ENCODE measurements at regions not wholly inside any gene's neighbourhood (a gene's known extent, or its start where the extent isn't known, plus 50 kb on each side); places are given as distances from the start of the nearest gene placed in this dataset.

- intact Hi-C loops (cut with DNase I) = no loop called here
- ATAC-seq (ENCODE audit: poor library complexity) (no peak), DNase-seq (no peak)
These were observed 72.2 kb upstream of the WNT11 start for GRCh38 chr11:76278526-76278925.

DNA sequence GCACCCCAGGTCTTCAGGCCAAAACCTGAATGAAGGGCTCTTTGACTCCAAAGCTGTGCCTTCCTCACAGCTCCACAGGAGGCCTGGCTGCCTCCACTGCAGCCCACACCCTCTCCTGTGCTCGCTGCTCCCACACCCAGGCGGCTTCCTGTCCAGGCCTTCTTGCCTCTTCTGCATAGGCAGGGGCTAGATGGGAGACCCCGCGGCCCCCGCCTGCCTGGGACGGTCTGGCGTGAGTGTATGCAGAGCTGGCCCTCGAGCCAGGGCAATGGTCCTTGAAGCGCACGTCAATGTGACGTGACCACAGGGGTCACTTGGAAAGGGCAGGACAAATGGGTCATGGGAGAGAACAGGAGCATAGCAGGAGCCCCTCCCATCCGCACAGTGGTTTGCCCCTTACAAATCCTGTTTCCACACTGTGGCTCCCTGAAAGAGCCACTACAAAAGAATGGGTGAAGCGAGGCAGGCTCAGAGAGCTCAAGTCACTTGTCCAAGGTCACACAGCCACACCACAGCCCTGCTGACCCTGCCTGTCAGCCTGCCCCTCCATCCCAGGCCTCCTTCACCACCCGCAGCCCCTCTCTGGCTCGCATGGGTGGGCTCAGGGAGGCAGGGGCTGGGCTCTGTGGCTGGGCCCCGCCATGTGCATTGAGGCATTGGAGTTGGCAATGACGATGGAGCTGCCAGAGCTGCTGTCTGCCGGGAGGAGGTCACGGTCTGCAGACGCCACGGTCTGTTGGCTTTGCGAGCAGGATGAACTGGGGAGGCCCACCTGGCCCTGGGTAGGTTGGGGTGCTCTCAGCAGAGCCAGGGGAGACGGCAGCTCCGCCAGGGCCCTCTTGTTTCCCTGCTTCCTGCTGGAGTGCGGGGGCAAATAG lies 71.2 kb upstream of the WNT11 start:
- intact Hi-C loops (cut with DNase I) = no loop called here
- no peak for ATAC-seq (ENCODE audit: poor library complexity)
- no peak for DNase-seq

DNA sequence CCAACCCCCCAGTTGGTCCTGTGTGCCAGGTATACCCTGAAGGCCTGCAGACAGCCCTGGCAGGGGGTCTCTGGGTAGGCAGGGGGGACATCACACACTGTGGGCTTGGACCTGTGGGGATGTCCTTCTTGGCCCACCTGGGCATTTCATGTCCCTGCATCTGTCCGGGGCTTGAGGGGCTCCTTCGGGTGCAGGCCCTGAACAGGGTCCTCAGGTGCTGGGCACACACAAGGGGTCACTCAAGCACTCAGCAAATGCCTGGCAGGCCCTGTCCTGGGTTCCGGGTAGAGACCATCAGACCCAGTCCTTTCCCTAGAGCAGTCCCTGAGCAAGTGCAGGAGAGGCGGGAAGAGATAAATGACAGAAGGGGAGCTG lies 70.5 kb upstream of the WNT11 start:
- DNase-seq (no peak), ATAC-seq (ENCODE audit: poor library complexity) (no peak)
- intact Hi-C loops (cut with DNase I) = no loop called here

- no peak for ATAC-seq (ENCODE audit: poor library complexity)
- intact Hi-C loops (cut with DNase I) = no loop called here
- DNase-seq = no peak
These were observed 69.9 kb upstream of the WNT11 start for GRCh38 chr11:76276046-76276780.

DNA sequence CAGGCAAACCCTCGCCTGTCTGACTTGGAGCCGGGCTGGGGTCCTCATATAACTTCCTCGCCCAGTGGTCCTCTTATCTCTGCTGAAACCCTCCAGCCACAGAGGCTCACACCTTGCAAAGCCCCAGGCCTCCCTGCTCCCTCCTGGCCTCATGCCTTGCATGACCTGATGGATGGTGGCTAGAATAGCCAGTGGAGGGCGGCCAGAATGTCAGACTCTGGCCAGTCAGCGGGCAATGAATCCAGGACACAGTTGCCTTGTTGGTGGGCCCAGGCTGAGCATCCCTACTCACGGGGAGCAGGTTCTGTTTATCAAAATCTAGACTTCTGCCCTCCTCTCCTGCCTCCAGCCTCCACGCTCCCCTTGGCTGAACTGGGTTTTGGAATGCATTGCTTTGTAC lies 69.1 kb upstream of the WNT11 start:
- ATAC-seq (ENCODE audit: poor library complexity) = no peak
- DNase-seq = no peak
- intact Hi-C loops (cut with DNase I) = no loop called here

GRCh38 chr11:76271068-76271467 lies 64.8 kb upstream of the WNT11 start:
- ATAC-seq (ENCODE audit: poor library complexity) (no peak), DNase-seq (no peak)
- intact Hi-C loops (cut with DNase I) = no loop called here

GRCh38 chr11:76270389-76270788 lies 64.1 kb upstream of the WNT11 start:
- DNase-seq (no peak), ATAC-seq (ENCODE audit: poor library complexity) (peak; percentile 74)

GRCh38 chr11:76269661-76270261 lies 63.5 kb upstream of the WNT11 start:
- DNase-seq (no peak), ATAC-seq (ENCODE audit: poor library complexity) (peak; percentile 28)
- intact Hi-C loops (cut with DNase I) = no loop called here

More at GRCh38 chr11:76270389-76270788, 64.1 kb upstream of the WNT11 start:
- intact Hi-C loops (cut with DNase I) = no loop called here

DNA sequence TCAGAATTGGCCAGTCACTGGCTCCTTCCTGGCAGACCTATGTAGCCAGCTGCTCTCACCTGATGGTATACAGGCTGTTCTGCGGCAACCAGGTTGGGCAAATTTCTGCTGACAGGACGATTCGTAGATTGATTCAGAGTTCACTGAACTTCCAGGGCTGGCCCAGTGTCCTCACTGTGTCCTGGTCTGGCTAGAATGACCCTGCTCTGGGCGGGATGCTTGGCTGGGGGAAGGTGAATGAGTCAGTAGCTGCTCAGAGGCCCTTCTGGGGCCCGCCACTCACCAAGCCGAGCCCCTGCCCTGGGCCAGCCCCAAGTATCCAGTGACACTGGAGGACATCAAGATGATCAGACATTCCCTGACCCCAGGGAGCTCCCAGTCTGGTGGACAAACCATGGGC lies 62.9 kb upstream of the WNT11 start:
- DNase-seq = peak; percentile 65
- peak; percentile 59 for ATAC-seq (ENCODE audit: poor library complexity)
- intact Hi-C loops (cut with DNase I) = no loop called here

GRCh38 chr11:76268498-76268897 lies 62.2 kb upstream of the WNT11 start:
- intact Hi-C loops (cut with DNase I) = no loop called here
- DNase-seq (no peak), ATAC-seq (ENCODE audit: poor library complexity) (no peak)

- DNase-seq = no peak
- intact Hi-C loops (cut with DNase I) = no loop called here
These were observed 61.3 kb upstream of the WNT11 start for GRCh38 chr11:76267556-76267955.

DNA sequence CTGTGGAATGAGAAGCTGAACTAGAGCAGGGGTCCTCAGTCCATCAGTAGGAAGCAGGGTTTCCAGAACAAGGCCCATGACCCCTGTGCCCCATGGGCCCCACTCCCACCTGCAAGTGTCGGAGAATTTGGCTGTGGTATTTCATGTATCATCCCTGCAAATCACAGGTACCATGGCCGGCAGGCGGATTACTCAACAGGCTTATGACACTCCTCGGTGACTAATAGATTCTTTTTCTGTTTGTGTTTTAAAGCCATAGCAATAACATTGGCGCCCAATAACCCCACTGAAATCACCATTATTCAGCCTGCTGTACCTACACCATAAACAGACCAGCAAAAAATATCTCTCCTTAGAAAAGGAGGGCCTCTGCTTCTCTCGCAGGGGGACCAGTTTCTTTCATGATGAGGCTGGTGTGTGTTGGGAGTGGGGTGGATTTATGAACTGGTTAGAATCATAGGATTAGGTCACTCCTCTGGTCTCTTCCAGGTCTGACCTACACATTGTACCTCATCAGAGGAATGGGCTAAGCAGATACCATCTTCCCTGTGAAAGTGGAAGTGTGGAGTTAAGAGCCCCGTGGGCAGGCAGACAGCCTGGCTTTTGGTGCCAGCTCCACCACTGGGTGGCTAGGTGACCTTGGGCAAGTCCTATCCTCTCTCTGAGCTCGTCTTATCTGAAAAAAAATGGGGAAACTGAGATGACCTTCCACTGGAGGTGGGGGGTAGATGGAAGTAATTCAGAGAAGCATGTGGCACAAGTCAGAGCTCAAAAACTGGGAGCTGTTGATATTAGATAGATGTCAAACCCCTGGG lies 60.2 kb upstream of the WNT11 start:
- DNase-seq (no peak), ATAC-seq (ENCODE audit: poor library complexity) (no peak)
- intact Hi-C loops (cut with DNase I) = no loop called here

More at GRCh38 chr11:76267556-76267955, 61.3 kb upstream of the WNT11 start:
- no peak for ATAC-seq (ENCODE audit: poor library complexity)

DNA sequence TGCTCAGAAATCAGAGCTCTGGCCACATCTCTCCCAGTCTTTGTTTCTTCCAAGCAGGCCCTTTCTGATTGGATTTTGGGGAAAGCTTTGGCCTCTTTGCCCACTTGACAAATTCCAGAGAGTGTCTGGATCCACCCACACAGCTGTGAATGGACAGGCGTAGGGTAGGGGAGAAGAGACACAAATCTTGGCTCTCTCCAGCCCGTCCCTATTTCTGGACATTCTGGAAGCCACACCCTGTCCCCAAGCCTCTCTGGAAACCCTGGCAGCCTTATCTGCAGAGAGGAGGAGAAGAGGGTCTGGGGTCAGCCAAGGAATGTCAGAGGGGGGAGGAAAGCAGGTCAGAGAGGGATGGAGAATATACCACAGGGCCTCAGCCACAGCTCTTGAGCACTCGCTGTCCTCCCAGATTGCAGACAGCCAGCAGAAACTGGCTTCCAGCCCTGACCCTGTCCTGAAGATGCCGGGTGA lies 59.5 kb upstream of the WNT11 start:
- ATAC-seq (ENCODE audit: poor library complexity) (peak; percentile 57), DNase-seq (peak; percentile 57)
- intact Hi-C loops (cut with DNase I) = no loop called here

DNA sequence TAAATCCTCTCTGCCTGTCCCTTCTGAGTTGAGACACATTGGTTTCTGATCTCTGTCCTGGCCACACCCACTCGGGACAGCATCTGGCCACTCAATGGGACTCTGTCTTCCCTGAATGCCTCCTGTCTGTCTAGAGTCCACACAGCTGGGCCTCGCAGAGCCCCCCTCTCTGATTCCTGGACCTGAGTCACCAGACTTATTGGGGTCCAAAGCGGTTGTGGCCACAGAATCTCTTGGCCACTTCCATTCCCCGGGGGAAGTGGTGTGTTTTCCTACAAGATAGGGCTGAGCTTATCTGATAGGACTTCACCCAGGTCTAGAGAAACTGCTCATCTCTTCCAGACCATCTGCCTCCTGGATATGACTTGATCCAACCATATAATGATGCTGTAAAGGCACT lies 57.4 kb upstream of the WNT11 start:
- ATAC-seq (ENCODE audit: poor library complexity) (peak; percentile 16), DNase-seq (no peak)
- intact Hi-C loops (cut with DNase I) = no loop called here

GRCh38 chr11:76263166-76263565 lies 56.9 kb upstream of the WNT11 start:
- DNase-seq (no peak), ATAC-seq (ENCODE audit: poor library complexity) (no peak)
- intact Hi-C loops (cut with DNase I) = no loop called here

DNA sequence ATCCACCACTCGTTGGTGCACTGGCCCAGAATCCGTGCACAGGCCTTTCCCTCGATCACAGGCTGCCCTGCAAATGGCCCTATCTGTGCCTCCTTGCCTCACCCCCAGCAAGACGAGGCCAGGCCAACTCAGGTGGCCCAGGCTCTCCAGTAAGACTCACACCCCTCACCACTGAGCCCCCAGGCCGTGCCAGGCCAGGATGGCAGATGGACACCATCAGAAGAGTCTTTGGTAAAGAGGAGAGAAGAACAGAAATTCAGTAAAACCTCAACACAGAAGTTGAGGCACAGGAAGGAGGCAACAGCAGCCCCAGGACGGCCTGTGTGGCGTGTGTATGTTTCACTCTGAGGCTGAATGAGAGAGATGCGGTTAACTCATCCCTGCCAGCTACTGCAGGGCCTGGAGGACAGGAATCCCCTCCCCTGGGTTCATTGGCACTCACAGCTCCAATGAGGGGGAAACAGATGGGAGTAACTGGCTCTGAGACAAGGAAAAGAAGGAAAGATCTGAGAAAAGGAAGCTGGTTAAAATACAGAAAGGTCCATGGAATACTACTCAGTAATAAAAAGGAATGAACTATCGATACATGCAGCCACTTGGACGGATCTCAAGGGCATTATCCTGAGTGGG lies 54.1 kb upstream of the WNT11 start:
- ATAC-seq (ENCODE audit: poor library complexity) = no peak
- intact Hi-C loops (cut with DNase I) = no loop called here
- DNase-seq = no peak

GRCh38 chr11:76259299-76259908 lies 53.1 kb upstream of the WNT11 start:
- intact Hi-C loops (cut with DNase I) = no loop called here
- DNase-seq (no peak), ATAC-seq (ENCODE audit: poor library complexity) (no peak)
